ENCODE measurements at regions not wholly inside any gene's neighbourhood (a gene's known extent, or its start where the extent isn't known, plus 50 kb on each side); places are given as distances from the start of the nearest gene placed in this dataset.

DNA sequence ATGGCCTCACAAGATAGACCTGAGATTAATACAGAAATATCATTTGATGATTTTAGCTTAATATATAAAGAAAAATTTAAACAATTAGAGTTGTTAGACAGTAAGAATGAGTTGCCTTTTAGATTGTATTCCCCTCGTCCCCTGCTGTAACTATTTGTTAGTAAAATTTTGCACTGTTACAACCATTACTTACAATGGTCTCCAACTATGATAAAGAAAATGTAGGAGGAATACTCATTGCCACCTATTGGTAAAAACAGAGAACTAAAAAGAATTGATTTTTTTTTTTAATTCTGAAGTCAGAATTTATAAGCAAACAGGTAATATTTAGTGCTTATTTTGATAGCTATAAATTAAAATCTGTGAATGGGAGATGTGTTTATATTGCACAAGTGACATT lies 937.6 kb downstream of the TLE4 start:
- TF ChIP-seq POLR2AphosphoS5 (IDR thresholded peaks at IDR 0.05; ENCODE audit: insufficient read depth in 1 of 2, low read depth in 1 of 2) = no peak
- TF ChIP-seq, protein P1, sequence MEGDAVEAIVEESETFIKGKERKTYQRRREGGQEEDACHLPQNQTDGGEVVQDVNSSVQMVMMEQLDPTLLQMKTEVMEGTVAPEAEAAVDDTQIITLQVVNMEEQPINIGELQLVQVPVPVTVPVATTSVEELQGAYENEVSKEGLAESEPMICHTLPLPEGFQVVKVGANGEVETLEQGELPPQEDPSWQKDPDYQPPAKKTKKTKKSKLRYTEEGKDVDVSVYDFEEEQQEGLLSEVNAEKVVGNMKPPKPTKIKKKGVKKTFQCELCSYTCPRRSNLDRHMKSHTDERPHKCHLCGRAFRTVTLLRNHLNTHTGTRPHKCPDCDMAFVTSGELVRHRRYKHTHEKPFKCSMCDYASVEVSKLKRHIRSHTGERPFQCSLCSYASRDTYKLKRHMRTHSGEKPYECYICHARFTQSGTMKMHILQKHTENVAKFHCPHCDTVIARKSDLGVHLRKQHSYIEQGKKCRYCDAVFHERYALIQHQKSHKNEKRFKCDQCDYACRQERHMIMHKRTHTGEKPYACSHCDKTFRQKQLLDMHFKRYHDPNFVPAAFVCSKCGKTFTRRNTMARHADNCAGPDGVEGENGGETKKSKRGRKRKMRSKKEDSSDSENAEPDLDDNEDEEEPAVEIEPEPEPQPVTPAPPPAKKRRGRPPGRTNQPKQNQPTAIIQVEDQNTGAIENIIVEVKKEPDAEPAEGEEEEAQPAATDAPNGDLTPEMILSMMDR (IDR thresholded peaks at IDR 0.05) = no peak

All from vagina (tissue), 2 donors.